NCI-H748 treated with DMSO at 0.1 percent for 48 hours (cell line): ENCODE measurements at regions not wholly inside any gene's neighbourhood (a gene's known extent, or its start where the extent isn't known, plus 50 kb on each side); places are given as distances from the start of the nearest gene placed in this dataset.
"Not testable (repeated sequence)": the region's sequence is repeated elsewhere in the genome, so short reads cannot be mapped to it uniquely, and the experiment has no call there.

Source experiments
- DNase-seq: peaks from one replicate; lab custom pipeline; 2025; lab: John Stamatoyannopoulos, UW

- no peak for DNase-seq
Measured at GRCh38 chr9:96156171-96156974, 145.6 kb downstream of the HSD17B3 start.

GRCh38 chr9:96154081-96154480 is 147.9 kb downstream of the HSD17B3 start:
- DNase-seq, result no peak

GRCh38 chr9:96152550-96152949 is 149.4 kb downstream of the HSD17B3 start:
- no peak for DNase-seq

GRCh38 chr9:96150324-96151227 is 151.4 kb downstream of the HSD17B3 start:
- DNase-seq, result no peak

GRCh38 chr9:96149533-96150280 is 152.3 kb downstream of the HSD17B3 start:
- no peak for DNase-seq

- no peak for DNase-seq
Measured at GRCh38 chr9:96148634-96149532, 153.1 kb downstream of the HSD17B3 start.

- DNase-seq, result not testable (repeated sequence)
Measured at GRCh38 chr9:96147029-96147428, 154.9 kb downstream of the HSD17B3 start.

- DNase-seq, result no peak
Measured at GRCh38 chr9:96141666-96142065, 160.3 kb downstream of the HSD17B3 start.

- DNase-seq, result no peak
Measured at GRCh38 chr9:96141128-96141474, 160.9 kb downstream of the HSD17B3 start.

- DNase-seq, result no peak
Measured at GRCh38 chr9:96140296-96141127, 161.5 kb downstream of the HSD17B3 start.

- DNase-seq, result peak; percentile 51
Measured at GRCh38 chr9:96139592-96140295, 162.2 kb downstream of the HSD17B3 start.

GRCh38 chr9:96138616-96139015 is 163.4 kb downstream of the HSD17B3 start:
- no peak for DNase-seq

- DNase-seq, result no peak
Measured at GRCh38 chr9:96137671-96138429, 164.1 kb downstream of the HSD17B3 start.

- no peak for DNase-seq
Measured at GRCh38 chr9:96136992-96137670, 164.8 kb downstream of the HSD17B3 start.

- DNase-seq, result no peak
Measured at GRCh38 chr9:96135753-96136290, 166.2 kb downstream of the HSD17B3 start.

GRCh38 chr9:96135076-96135752 is 166.8 kb downstream of the HSD17B3 start:
- no peak for DNase-seq

- DNase-seq, result no peak
Measured at GRCh38 chr9:96133321-96134021, 168.5 kb downstream of the HSD17B3 start.
